Pulmonary artery endothelial cell (primary cell): ENCODE measurements at regions not wholly inside any gene's neighbourhood (a gene's known extent, or its start where the extent isn't known, plus 50 kb on each side); places are given as distances from the start of the nearest gene placed in this dataset.
"Not testable (repeated sequence)": the region's sequence is repeated elsewhere in the genome, so short reads cannot be mapped to it uniquely, and the experiment has no call there.

Experiments
- DNase-seq: peaks from one replicate; pipeline ENCODE4 v3.0.0-alpha.2; 2011; ENCODE audit warnings: low read depth, low spot score

- not testable (repeated sequence) for DNase-seq
Measured at GRCh38 chr2:66243809-66244208, 191.1 kb upstream of the MEIS1 start.

DNA sequence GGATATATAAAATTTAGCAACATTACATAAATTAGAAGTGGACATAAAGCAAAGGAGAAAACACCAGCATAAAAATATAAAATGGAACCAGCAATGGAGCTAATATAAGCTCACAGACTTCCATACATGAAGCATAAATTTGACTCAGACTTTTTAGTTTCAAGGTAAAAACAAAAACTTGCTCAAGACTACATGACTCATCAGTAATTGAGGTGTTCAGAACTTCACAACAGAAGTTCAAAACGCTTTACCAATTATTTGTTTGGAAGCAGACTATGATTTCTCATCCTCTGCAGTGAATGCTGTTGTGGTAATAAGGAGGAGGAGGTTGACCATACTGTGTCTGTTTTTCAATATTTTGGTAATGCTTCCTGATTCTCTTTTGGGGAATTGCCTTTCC, 192.0 kb upstream of the MEIS1 start:
- DNase-seq: not testable (repeated sequence)

DNA sequence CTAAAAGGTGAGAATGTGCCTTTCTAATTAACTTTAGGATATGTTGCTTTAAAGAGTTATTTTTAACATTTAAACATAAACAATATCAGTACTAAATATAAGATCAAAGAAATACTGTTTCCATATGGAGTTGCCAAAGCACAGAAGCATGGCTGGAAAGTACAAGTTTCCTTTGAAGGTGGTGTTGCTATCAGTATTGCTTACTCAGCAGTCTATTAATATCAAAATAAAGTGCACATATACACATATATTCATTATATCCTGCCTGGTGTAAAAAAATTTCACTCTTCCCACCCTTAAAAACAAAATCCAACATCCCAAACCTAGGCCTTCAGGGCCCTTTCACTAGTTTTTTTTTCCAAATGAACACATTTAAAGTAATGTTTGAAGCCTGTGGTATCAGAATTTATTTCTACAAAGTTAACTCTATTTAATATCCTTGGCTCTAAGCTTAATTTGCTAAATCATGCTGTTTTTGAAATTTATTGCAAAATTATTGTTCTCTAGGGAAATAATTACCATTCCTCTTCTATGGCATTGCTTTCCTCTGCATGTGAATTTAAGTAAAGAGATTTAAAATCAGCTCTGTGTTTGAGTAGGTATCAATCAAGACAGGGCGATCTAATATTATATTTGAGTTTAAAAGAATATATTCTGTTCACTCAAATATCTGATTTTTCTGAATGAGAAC, 192.7 kb upstream of the MEIS1 start:
- DNase-seq: no peak

DNA sequence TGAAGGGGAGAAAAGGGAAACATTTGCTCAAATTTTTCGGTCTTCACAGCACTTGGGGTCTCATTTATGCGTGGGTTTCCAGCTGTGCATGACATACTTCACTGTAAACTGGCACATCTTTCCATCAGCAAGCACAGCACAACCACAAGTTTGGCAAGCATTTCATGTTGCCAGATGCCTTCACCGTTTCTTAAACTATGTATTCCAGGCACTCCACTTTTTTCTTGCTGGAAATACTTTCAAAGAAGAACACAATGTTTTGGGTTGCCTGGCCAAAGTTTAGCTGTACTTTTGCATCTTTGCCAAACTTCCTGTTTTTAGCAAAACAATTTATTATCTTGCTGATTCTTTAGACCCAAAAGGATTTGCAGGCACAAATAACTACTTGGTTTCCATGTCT, 194.6 kb upstream of the MEIS1 start:
- DNase-seq: no peak

- no peak for DNase-seq
Measured at GRCh38 chr2:66239655-66240054, 195.3 kb upstream of the MEIS1 start.

DNA sequence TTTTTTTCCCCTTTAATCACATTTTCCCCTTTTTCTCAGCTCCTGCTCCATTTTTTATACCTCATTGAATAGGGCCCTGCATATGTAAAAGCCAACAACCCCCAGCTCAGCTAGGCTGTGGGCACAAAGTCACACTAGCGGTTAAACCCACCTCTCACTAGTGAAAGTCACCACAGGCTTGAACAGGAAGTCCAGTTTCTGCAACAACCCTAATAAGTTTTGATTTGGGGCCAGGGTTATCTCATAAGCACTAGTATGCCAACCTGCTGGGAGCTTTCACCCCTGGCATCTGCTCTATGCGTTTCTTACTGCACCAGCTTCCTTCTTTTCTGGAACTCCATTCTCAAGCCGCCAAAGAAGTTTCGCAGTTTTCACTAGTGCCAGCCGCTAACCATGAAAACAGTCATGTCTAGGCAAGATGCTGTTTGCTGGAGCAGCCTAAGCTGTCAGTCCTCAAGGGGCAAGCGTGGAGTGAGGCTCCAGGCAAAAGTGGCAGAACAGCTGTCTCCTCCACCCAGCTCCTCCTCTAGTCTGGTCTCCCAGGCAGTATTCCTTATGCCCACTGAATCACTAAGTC, 197.0 kb upstream of the MEIS1 start:
- no peak for DNase-seq

DNA sequence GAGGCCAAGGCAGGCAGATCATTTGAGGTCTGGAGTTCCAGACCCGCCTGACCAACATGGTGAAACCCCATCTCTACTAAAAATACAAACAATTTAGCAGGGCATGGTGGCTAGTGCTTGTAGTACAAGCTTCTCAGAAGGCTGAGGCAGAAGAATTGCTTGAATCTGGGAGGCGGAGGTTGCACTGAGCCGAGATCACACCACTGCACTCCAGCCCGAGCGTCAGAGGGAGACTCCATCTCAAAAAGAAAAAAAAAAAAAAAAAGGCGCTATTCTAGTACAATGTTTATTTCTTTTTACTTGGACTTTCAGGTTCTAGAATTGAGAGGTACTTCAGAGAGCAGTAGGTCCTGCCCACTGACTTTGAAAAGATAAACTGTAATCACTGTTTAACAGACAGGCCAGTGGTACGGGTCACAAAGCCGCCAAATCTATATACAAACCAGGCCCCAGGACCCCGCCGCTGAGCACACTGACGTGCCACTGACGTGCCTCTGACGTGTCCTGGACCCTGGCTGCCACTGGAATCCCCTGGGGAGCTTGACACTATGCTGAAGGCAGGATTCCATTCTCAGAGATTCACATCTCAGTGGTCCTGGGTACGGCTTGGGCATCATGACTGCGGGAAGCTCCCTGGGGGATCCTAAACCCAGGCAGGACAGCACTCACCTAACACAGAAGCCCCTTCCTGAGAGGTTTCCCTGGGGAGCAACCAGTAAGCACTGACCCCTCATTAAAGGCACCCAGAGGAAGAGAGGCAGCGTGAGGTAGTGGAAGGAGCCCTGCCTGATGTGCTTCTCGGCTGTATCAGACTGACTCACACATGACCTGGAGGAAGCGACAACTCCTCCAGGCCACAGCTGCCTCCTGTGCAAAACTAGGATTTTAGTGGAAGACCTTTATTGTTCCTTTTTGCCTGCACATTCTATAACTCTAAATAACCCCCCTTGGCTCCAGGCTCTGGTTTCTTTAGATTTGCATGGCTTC, 197.8 kb upstream of the MEIS1 start:
- no peak for DNase-seq

GRCh38 chr2:66236067-66236685, 198.7 kb upstream of the MEIS1 start:
- DNase-seq: no peak

- no peak for DNase-seq
Measured at GRCh38 chr2:66235428-66235827, 199.5 kb upstream of the MEIS1 start.

GRCh38 chr2:66233981-66234380, 200.9 kb upstream of the MEIS1 start:
- DNase-seq: no peak

DNA sequence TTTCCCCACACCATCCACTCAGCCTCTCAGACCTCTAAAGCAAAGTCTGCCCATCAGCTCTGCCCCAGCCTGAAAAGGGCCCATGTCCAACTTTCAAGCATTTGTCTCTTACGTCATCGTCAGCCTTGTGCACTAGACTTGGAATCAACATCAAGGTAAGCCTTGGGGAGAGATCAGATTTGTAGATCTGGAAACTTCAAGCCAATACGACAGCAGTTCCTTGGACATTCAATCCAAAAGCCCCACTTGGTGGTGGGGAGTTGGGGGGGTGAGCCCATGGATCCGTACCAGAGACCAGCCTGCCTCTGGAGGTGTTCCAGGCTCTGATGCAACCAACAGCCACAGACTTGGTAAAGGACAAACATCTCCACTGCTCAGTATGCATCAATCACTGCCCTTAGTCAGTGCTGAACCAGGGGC, 206.8 kb upstream of the MEIS1 start:
- no peak for DNase-seq

GRCh38 chr2:66217039-66217585, 217.8 kb upstream of the MEIS1 start:
- no peak for DNase-seq

DNA sequence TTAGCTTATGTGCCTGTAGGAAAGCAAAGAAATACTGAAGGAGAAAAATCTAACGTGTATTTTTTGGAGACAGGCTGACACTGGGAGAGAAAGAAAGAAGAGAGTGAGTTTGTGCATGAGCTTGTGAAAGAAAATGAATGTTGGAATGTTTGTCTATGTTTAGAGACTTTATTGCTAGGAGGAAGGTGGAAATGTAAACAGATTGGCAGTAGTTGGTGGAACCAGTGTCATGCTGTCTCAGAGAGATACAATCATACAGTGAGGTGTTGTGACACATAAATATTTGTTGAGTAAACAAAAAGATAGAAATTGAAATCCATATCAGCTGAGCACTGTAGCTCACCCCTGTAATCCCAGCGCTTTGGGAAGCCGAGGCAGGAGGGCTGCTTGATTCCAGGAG, 222.2 kb upstream of the MEIS1 start:
- DNase-seq: no peak

DNA sequence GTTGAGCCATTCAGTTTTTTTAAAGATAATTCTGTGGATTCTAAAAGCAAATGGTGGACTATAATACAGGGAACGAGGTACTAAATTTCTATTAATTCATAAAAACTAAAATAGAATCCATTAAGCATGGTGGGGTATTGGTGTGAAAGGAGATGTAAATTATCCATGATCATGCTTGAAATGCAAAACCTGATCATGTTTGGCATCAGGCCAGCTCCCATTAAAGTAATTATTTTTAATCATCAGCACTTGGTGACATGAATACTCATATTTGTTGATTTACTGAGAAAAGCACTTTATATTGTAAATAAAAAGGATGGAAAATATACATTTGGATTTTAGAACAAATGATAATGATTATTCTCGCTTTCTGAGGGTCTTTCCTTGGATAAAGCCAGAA, 232.3 kb upstream of the MEIS1 start:
- no peak for DNase-seq

DNA sequence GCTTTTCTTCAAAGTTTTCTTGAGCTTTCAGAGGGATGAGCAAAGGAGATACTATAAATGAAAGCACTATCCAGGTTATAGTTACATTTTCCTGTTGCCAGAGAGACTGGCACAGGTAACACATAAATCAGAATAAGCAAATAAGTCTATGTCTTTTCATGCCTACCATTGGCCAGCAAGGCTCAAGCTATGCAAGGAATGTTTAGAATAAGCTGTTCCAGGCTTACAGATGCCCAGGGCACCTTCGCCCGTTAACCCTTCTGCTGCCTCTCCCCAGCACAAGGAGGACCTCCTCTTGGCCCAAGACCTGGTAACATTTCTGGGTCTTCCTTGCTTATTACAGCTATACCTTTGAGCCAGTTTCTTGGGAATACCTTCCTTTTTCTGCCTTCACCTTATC, 233.7 kb upstream of the MEIS1 start:
- DNase-seq: no peak

- DNase-seq: no peak
Measured at GRCh38 chr2:66198873-66199272, 236.1 kb upstream of the MEIS1 start.

GRCh38 chr2:66192888-66193287, 242.0 kb upstream of the MEIS1 start:
- no peak for DNase-seq

- no peak for DNase-seq
Measured at GRCh38 chr2:66191311-66191710, 243.6 kb upstream of the MEIS1 start.

DNA sequence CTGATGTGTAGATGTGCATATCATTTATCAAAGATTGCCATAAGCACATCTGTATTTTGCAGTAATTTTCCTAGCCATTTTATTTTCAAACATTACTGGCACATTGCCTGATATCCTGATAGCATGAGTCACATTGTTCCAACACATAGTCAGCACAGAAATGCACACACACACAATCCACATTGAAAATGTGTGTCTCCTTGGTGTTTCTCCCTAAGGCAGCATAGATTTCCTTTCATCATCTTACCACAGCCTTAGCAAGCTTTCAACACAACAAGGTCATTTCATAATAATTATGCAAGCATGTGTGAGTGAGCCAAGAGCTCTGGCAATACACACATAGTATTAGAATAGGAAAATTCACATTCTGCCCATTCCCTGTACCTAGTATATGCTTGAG, 245.4 kb upstream of the MEIS1 start:
- DNase-seq: no peak

GRCh38 chr2:66186537-66186936, 248.4 kb upstream of the MEIS1 start:
- DNase-seq: no peak

- DNase-seq: no peak
Measured at GRCh38 chr2:66185497-66186054, 249.3 kb upstream of the MEIS1 start.
